Activated naive CD4-positive, alpha-beta T cell treated with anti-CD3 and anti-CD28 coated beads, Interleukin-2, amount 50 U/mL, for 24 hours (primary cell): ENCODE measurements at regions not wholly inside any gene's neighbourhood (a gene's known extent, or its start where the extent isn't known, plus 50 kb on each side); places are given as distances from the start of the nearest gene placed in this dataset.
A peak's percentile ranks its signal among the peaks of the same experiment; 100 is the strongest.
"Not testable (repeated sequence)": the region's sequence is repeated elsewhere in the genome, so short reads cannot be mapped to it uniquely, and the experiment has no call there.

Source experiments
- H3K27ac Mint-ChIP-seq: one replicate; pipeline ENCODE4 v1.8.0; 2021; ENCODE audit warnings: mild to moderate bottlenecking, mixed read lengths
- H3K27me3 Mint-ChIP-seq: one replicate; pipeline ENCODE4 v1.8.0; 2021; ENCODE audit warnings: mixed read lengths
- H3K36me3 Mint-ChIP-seq: one replicate; pipeline ENCODE4 v1.8.0; 2021; ENCODE audit warnings: mixed read lengths
- H3K4me1 Mint-ChIP-seq: one replicate; pipeline ENCODE4 v1.8.0; 2021; ENCODE audit warnings: mixed read lengths
- H3K4me3 Mint-ChIP-seq: one replicate; pipeline ENCODE4 v1.8.0; 2021; ENCODE audit warnings: mild to moderate bottlenecking, mixed read lengths
- H3K9me3 Mint-ChIP-seq: one replicate; pipeline ENCODE4 v1.8.0; 2021; ENCODE audit warnings: mixed read lengths

GRCh38 chr1:90864681-90865080 is 147.6 kb upstream of the BARHL2 start:
- Mint-ChIP-seq H3K36me3 (peaks cover 2% of the 10 kb centered on the region), H3K9me3 (no peaks in the 10 kb centered on the region), H3K27ac (no peak overlapping the region), H3K27me3 (peaks cover 4% of the 10 kb centered on the region), H3K4me1 (no peaks in the 10 kb centered on the region), H3K4me3 (no peak overlapping the region)

GRCh38 chr1:90862782-90863181 is 145.7 kb upstream of the BARHL2 start:
- Mint-ChIP-seq H3K9me3 (no peaks in the 10 kb centered on the region), H3K27me3 (peaks cover 5% of the 10 kb centered on the region), H3K36me3 (peaks cover 2% of the 10 kb centered on the region), H3K4me3 (no peak overlapping the region), H3K4me1 (no peaks in the 10 kb centered on the region), H3K27ac (no peak overlapping the region)

- H3K27me3 Mint-ChIP-seq, H3K36me3 Mint-ChIP-seq, H3K4me1 Mint-ChIP-seq, H3K27ac Mint-ChIP-seq, H3K4me3 Mint-ChIP-seq, H3K9me3 Mint-ChIP-seq: not testable (repeated sequence)
Measured at GRCh38 chr1:90861421-90861820, 144.3 kb upstream of the BARHL2 start.

GRCh38 chr1:90856463-90857007 is 139.4 kb upstream of the BARHL2 start:
- H3K36me3 Mint-ChIP-seq, result no peaks in the 10 kb centered on the region
- peaks cover 8% of the 10 kb centered on the region for H3K4me1 Mint-ChIP-seq
- H3K4me3 Mint-ChIP-seq, result no peak overlapping the region
- H3K9me3 Mint-ChIP-seq, result no peaks in the 10 kb centered on the region
- H3K27me3 Mint-ChIP-seq, result peaks cover 18% of the 10 kb centered on the region
- no peak overlapping the region for H3K27ac Mint-ChIP-seq

- Mint-ChIP-seq H3K27me3 (peaks cover 27% of the 10 kb centered on the region), H3K36me3 (no peaks in the 10 kb centered on the region), H3K4me1 (peaks cover 13% of the 10 kb centered on the region), H3K9me3 (no peaks in the 10 kb centered on the region), H3K27ac (no peak overlapping the region), H3K4me3 (no peak overlapping the region)
Measured at GRCh38 chr1:90854397-90854924, 137.4 kb upstream of the BARHL2 start.

- H3K4me3 Mint-ChIP-seq, result peak overlapping the region; percentile 81
- no peak overlapping the region for H3K27ac Mint-ChIP-seq
- H3K4me1 Mint-ChIP-seq, result peaks cover 13% of the 10 kb centered on the region
- H3K9me3 Mint-ChIP-seq, result no peaks in the 10 kb centered on the region
- H3K36me3 Mint-ChIP-seq, result no peaks in the 10 kb centered on the region
- peaks cover 36% of the 10 kb centered on the region for H3K27me3 Mint-ChIP-seq
Measured at GRCh38 chr1:90851711-90852050, 134.6 kb upstream of the BARHL2 start.

GRCh38 chr1:90850898-90851710 is 134.0 kb upstream of the BARHL2 start:
- Mint-ChIP-seq H3K4me1 (peaks cover 13% of the 10 kb centered on the region), H3K27me3 (peaks cover 37% of the 10 kb centered on the region), H3K4me3 (peak overlapping the region; percentile 82), H3K9me3 (no peaks in the 10 kb centered on the region), H3K27ac (no peak overlapping the region), H3K36me3 (no peaks in the 10 kb centered on the region)

- H3K27ac Mint-ChIP-seq, result no peak overlapping the region
- no peaks in the 10 kb centered on the region for H3K9me3 Mint-ChIP-seq
- H3K4me3 Mint-ChIP-seq, result peak overlapping the region; percentile 82
- H3K4me1 Mint-ChIP-seq, result peaks cover 13% of the 10 kb centered on the region
- H3K27me3 Mint-ChIP-seq, result peaks cover 41% of the 10 kb centered on the region
- H3K36me3 Mint-ChIP-seq, result no peaks in the 10 kb centered on the region
Measured at GRCh38 chr1:90850181-90850897, 133.2 kb upstream of the BARHL2 start.

GRCh38 chr1:90841473-90841872 is 124.4 kb upstream of the BARHL2 start:
- no peak overlapping the region for H3K27ac Mint-ChIP-seq
- peaks cover 1% of the 10 kb centered on the region for H3K36me3 Mint-ChIP-seq
- peaks cover 70% of the 10 kb centered on the region for H3K27me3 Mint-ChIP-seq
- H3K4me1 Mint-ChIP-seq, result peaks cover 21% of the 10 kb centered on the region
- no peak overlapping the region for H3K4me3 Mint-ChIP-seq
- peaks cover 5% of the 10 kb centered on the region for H3K9me3 Mint-ChIP-seq

GRCh38 chr1:90840352-90840751 is 123.2 kb upstream of the BARHL2 start:
- Mint-ChIP-seq H3K27me3 (peaks cover 65% of the 10 kb centered on the region), H3K4me1 (peaks cover 25% of the 10 kb centered on the region), H3K4me3 (no peak overlapping the region), H3K9me3 (peaks cover 7% of the 10 kb centered on the region), H3K36me3 (peaks cover 1% of the 10 kb centered on the region), H3K27ac (no peak overlapping the region)

GRCh38 chr1:90839323-90839722 is 122.2 kb upstream of the BARHL2 start:
- H3K9me3 Mint-ChIP-seq, result peaks cover 7% of the 10 kb centered on the region
- peaks cover 70% of the 10 kb centered on the region for H3K27me3 Mint-ChIP-seq
- no peak overlapping the region for H3K4me3 Mint-ChIP-seq
- H3K36me3 Mint-ChIP-seq, result peaks cover 1% of the 10 kb centered on the region
- no peak overlapping the region for H3K27ac Mint-ChIP-seq
- peaks cover 36% of the 10 kb centered on the region for H3K4me1 Mint-ChIP-seq

GRCh38 chr1:90838720-90839119 is 121.6 kb upstream of the BARHL2 start:
- Mint-ChIP-seq H3K9me3 (peaks cover 7% of the 10 kb centered on the region), H3K4me3 (no peak overlapping the region), H3K27ac (no peak overlapping the region), H3K27me3 (peaks cover 74% of the 10 kb centered on the region), H3K36me3 (peaks cover 1% of the 10 kb centered on the region), H3K4me1 (peaks cover 39% of the 10 kb centered on the region)

- Mint-ChIP-seq H3K27me3 (peaks cover 75% of the 10 kb centered on the region), H3K27ac (no peak overlapping the region), H3K4me1 (peaks cover 39% of the 10 kb centered on the region), H3K4me3 (no peak overlapping the region), H3K36me3 (peaks cover 1% of the 10 kb centered on the region), H3K9me3 (peaks cover 7% of the 10 kb centered on the region)
Measured at GRCh38 chr1:90837420-90837819, 120.3 kb upstream of the BARHL2 start.

- Mint-ChIP-seq H3K27ac (no peak overlapping the region), H3K4me1 (peaks cover 39% of the 10 kb centered on the region), H3K27me3 (peaks cover 78% of the 10 kb centered on the region), H3K4me3 (peak overlapping the region; percentile 72), H3K9me3 (peaks cover 7% of the 10 kb centered on the region), H3K36me3 (peaks cover 1% of the 10 kb centered on the region)
Measured at GRCh38 chr1:90836345-90836679, 119.2 kb upstream of the BARHL2 start.

- H3K36me3 Mint-ChIP-seq, result peaks cover 1% of the 10 kb centered on the region
- no peak overlapping the region for H3K4me3 Mint-ChIP-seq
- H3K4me1 Mint-ChIP-seq, result peaks cover 34% of the 10 kb centered on the region
- H3K27ac Mint-ChIP-seq, result no peak overlapping the region
- peaks cover 7% of the 10 kb centered on the region for H3K9me3 Mint-ChIP-seq
- H3K27me3 Mint-ChIP-seq, result peaks cover 78% of the 10 kb centered on the region
Measured at GRCh38 chr1:90835661-90836344, 118.7 kb upstream of the BARHL2 start.
